ENCODE measurements at regions not wholly inside any gene's neighbourhood (a gene's known extent, or its start where the extent isn't known, plus 50 kb on each side); places are given as distances from the start of the nearest gene placed in this dataset.
A peak's percentile ranks its signal among the peaks of the same experiment; 100 is the strongest.
"Not testable (repeated sequence)": the region's sequence is repeated elsewhere in the genome, so short reads cannot be mapped to it uniquely, and the experiment has no call there.

DNA sequence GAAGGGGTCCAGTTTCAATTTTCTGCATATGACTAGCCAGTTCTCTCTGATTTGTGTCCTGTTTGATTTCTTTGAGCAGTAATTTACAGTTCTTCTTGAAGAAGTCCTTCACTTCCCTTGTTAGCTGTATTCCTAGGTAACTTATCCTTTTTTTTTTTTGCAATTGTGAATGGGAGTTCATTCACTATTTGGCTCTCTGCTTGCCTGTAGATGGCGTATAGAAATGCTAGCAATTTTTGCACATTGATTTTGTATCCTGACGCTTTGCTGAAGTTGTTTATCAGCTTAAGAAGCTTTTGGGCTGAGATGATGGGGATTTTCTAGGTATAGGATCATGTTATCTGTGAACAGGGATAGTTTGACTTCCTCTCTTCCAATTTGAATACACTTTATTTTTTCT is 77.6 kb upstream of the NID2 start:
- no peaks in the 10 kb centered on the region for H3K27me3 Mint-ChIP-seq
- no peak overlapping the region for H3K4me3 Mint-ChIP-seq
- no peak for DNase-seq
- H3K36me3 Mint-ChIP-seq (ENCODE audit: low read depth) = no peaks in the 10 kb centered on the region
- ATAC-seq = no peak
- H3K27ac Mint-ChIP-seq = no peak overlapping the region
- peaks cover 7% of the 10 kb centered on the region for H3K9me3 Mint-ChIP-seq
- H3K4me1 Mint-ChIP-seq = peaks cover 16% of the 10 kb centered on the region

DNA sequence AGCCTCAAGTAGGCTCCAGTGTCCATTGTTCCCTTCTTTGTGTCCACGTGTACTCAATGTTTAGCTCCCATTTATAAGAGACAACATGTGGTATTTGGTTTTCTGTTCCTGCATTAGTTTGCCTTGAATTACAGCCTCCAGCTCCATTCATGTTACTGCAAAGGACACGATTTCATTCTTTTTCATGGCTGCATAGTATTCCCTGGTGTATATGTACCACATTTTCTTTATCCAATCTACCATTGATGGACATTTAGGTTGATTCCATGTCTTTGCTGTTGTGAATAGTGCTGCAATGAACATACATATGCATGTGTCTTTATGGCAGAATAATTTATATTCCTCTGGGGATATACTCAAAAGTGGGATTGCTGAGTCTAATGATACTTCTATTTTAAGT is 75.2 kb upstream of the NID2 start:
- not testable (repeated sequence) for ATAC-seq; H3K27me3 Mint-ChIP-seq; H3K9me3 Mint-ChIP-seq; H3K27ac Mint-ChIP-seq; H3K36me3 Mint-ChIP-seq (ENCODE audit: low read depth); H3K4me3 Mint-ChIP-seq; DNase-seq
- peaks cover 12% of the 10 kb centered on the region for H3K4me1 Mint-ChIP-seq

DNA sequence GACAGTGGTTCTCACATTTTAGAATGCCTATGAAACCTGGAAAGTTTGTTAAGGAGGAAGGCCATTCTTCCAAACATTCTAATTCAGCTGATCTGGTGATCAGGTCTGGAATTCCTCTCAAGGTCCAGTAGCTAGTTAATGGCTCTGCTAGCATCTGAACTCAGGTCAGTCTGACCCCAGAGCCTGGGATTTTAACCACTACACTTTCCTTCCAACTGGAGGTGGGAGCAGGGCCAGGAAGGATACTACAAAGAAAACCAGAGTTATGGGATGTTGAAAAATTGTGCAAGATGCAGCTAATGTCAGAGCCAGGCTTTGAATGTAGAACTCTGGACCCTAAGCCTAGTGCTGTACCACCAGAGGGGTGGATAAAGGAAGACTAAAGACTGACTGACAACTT is 73.6 kb upstream of the NID2 start:
- Mint-ChIP-seq H3K36me3 (ENCODE audit: low read depth) (no peaks in the 10 kb centered on the region), H3K4me1 (peaks cover 5% of the 10 kb centered on the region), H3K4me3 (no peak overlapping the region), H3K27ac (no peak overlapping the region), H3K27me3 (no peaks in the 10 kb centered on the region), H3K9me3 (peaks cover 7% of the 10 kb centered on the region)
- ATAC-seq (no peak), DNase-seq (no peak)

DNA sequence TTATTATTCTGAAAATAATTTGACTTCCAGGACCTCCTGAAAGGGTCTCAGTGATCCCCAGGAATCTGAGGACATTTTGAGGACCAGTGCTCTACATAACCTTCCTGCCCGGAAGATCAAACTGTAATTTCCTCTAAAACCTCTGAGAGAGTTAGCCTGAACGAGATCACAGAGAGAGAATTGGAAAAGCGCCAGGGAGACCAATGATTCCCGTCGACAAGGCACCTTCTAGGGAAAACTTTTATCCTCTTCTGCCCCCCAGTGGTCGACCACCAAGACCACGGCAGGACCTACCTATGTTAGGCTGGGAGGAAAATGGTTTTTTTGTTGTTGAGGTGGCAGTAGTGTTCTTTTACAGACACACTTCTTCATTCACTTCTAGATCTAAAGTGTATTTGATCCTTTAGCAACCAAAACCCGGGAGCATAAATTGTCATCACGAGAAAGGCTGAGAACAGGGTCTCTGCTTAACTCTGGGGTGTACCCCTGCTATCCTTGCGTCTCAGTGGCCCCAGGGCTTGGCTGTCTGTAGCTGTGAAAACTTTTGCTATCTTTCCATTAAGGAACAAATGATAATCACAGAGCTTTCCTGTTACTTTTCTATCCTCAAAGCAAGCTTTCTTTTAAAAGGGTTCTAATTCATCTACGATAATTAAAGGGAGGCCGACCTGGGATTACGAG is 62.9 kb upstream of the NID2 start:
- Mint-ChIP-seq H3K27me3 (peaks cover 4% of the 10 kb centered on the region), H3K4me3 (no peak overlapping the region), H3K36me3 (ENCODE audit: low read depth) (peaks cover 3% of the 10 kb centered on the region), H3K4me1 (peaks cover 8% of the 10 kb centered on the region), H3K27ac (no peak overlapping the region), H3K9me3 (peaks cover 14% of the 10 kb centered on the region)
- peak; percentile 69 for DNase-seq
- ATAC-seq = peak; percentile 81

DNA sequence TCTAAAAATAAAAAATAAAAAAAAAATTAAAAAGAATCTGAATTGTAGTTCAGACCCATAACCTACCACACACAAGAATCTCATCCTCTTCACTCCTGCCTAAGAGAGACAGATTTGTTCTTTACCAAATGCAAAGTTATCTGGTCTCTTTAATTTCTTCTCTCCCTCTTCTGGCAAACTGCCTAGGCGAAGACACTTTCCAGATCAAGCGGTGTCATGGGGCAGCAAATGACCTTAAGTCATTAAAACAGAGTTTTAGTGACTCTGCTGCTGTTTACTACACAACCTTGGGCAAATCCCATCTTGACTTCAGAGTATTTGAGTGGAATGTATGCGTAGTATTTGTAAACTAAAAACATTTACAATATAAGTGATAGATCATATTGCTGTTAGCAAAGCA is 60.9 kb upstream of the NID2 start:
- H3K4me3 Mint-ChIP-seq = no peak overlapping the region
- DNase-seq = no peak
- H3K27me3 Mint-ChIP-seq = peaks cover 4% of the 10 kb centered on the region
- H3K4me1 Mint-ChIP-seq = peaks cover 23% of the 10 kb centered on the region
- ATAC-seq = no peak
- peaks cover under 1% of the 10 kb centered on the region for H3K36me3 Mint-ChIP-seq (ENCODE audit: low read depth)
- H3K27ac Mint-ChIP-seq = no peak overlapping the region
- peaks cover 2% of the 10 kb centered on the region for H3K9me3 Mint-ChIP-seq

DNA sequence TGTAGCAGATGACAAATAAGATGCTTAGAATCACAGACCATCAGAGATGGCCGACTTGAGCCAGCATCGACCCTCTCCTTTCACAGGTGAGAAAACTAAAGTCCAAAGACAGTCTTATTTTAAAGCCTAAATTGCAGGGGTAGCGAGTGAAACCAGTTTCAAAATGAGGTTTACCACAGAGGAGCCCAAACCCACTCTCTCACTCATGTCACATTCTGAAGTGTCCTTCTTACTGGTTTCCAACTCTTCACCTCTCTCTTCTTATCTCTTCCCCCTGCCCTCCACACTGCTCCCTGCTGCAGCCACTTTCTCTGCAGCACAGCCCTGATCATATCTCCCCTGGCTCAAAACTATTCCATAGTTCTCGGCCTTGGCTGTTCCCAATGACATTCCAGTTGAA is 57.0 kb upstream of the NID2 start:
- peak overlapping the region; percentile 4 for H3K27ac Mint-ChIP-seq
- H3K36me3 Mint-ChIP-seq (ENCODE audit: low read depth) = no peaks in the 10 kb centered on the region
- no peaks in the 10 kb centered on the region for H3K9me3 Mint-ChIP-seq
- H3K4me1 Mint-ChIP-seq = peaks cover 18% of the 10 kb centered on the region
- ATAC-seq (no peak), DNase-seq (no peak)
- peaks cover 2% of the 10 kb centered on the region for H3K27me3 Mint-ChIP-seq
- H3K4me3 Mint-ChIP-seq = no peak overlapping the region

DNA sequence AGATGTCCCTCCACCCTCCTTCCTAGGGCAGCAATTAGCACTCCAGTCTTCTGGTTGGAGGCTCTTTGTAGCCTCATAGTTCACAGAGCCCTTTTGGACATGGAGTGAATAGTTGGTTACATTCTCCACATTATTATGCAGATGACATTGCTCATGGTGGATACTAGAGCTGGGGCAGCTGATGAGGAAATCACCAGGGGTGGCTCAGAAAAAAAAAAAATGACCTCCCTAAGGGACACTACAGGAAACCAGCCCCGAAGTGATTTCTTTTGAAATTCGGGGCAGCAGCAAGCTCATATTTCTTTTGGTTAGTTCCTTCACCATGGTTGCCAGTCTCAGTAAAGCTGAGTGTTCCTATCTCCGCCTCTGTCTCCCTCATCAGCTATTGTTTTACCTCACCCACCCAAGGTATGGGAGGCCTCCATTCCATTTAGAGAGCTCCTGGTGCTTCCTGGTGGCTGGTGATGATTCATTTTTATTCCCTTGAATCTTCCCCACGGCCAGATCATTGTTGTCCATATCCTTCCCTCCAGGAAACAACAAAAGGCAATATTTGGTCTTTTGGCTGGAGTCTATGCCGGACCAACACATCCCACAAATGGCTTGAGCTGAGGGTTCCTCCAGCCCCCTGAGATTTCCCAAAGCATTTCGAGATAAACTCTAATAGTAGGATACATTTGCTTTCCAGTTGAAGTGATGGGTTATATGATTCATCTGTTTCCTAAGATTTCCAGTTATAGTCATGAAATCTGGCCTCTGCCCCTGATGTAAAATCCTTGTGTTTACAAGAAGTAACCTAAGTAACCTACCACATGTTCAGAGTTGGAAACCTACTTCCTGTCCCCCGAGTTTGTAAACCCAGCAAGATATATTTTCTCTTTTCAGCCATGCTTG is 56.2 kb upstream of the NID2 start:
- Mint-ChIP-seq H3K4me1 (peaks cover 18% of the 10 kb centered on the region), H3K4me3 (no peak overlapping the region), H3K36me3 (ENCODE audit: low read depth) (no peaks in the 10 kb centered on the region), H3K9me3 (no peaks in the 10 kb centered on the region), H3K27me3 (peaks cover 2% of the 10 kb centered on the region), H3K27ac (no peak overlapping the region)
- DNase-seq (no peak), ATAC-seq (no peak)

DNA sequence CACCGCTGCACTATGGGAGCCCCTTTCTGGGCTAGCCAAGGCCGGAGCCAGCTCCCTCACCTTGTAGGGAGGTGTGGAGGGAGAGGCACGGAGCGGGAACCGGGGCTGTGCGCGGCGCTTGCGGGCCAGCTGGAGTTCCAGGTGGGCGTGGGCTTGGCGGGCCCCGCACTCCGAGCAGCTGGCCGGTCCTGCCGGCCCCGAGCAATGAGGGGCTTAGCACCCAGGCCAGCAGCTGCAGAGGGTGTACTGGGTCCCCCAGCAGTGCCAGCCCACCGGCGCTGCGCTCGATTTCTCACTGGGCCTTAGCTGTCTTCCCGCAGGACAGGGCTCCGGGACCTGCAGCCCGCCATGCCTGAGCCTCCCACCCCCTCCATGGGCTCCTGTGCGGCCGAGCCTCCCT is 53.3 kb upstream of the NID2 start:
- H3K9me3 Mint-ChIP-seq; DNase-seq; H3K27me3 Mint-ChIP-seq; H3K4me3 Mint-ChIP-seq; H3K36me3 Mint-ChIP-seq (ENCODE audit: low read depth); ATAC-seq; H3K27ac Mint-ChIP-seq: not testable (repeated sequence)
- H3K4me1 Mint-ChIP-seq = peaks cover 18% of the 10 kb centered on the region

DNA sequence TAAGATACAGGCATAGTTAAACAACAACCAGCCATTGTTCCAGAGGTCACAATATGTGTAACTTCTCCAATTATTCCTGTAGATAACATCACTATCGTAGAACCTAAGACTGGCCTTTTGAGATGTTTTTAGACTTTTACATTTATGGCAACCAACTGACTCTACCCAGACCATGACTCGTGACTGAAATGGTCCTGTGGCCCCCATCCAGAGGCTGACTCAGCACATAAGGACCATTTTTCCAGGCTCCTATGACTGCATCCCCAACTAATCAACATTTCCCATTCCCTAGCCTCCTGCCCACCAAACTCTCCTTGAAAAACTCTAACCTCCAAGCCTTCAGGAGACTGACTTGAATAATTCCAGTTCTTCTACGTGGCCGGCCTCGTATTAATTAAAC is 52.6 kb upstream of the NID2 start:
- Mint-ChIP-seq H3K9me3 (no peaks in the 10 kb centered on the region), H3K4me1 (peaks cover 17% of the 10 kb centered on the region), H3K4me3 (no peak overlapping the region), H3K27me3 (no peaks in the 10 kb centered on the region), H3K27ac (no peak overlapping the region), H3K36me3 (ENCODE audit: low read depth) (no peaks in the 10 kb centered on the region)
- no peak for ATAC-seq
- no peak for DNase-seq

DNA sequence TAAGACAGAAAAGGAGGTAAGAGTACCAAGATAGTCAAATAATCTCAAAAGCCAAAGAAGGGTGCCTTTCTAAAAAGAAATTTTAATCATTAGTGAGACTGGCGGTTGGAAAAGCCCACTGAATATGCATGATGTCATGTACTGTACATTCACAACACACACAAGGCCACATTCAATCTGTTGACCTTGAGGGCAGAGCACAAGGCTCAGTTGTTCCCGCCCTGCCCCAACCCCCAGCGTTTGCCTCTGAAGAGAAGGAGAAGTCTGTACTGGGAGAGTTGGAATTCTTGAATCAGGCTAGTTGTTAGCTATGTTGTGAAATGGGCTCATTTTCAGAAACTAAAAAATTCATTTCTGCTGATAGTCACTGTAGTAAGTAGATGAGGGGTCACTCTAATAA is 50.2 kb upstream of the NID2 start:
- H3K27me3 Mint-ChIP-seq = no peaks in the 10 kb centered on the region
- H3K27ac Mint-ChIP-seq = no peak overlapping the region
- H3K4me1 Mint-ChIP-seq = peaks cover 2% of the 10 kb centered on the region
- H3K4me3 Mint-ChIP-seq = no peak overlapping the region
- no peaks in the 10 kb centered on the region for H3K36me3 Mint-ChIP-seq (ENCODE audit: low read depth)
- no peaks in the 10 kb centered on the region for H3K9me3 Mint-ChIP-seq
- DNase-seq (no peak), ATAC-seq (no peak)
